ENCODE measurements at regions not wholly inside any gene's neighbourhood (a gene's known extent, or its start where the extent isn't known, plus 50 kb on each side); places are given as distances from the start of the nearest gene placed in this dataset.

- TF ChIP-seq CTCF (IDR thresholded peaks at IDR 0.05) (no peak), POLR2AphosphoS5 (IDR thresholded peaks at IDR 0.05; ENCODE audit: low read depth, low read length) (no peak), CHD2 (IDR thresholded peaks at IDR 0.05; ENCODE audit: low read length, partially characterized antibody) (no peak), MAX (IDR thresholded peaks at IDR 0.05; ENCODE audit: low read depth) (no peak), TEAD4 (IDR thresholded peaks at IDR 0.05; ENCODE audit: borderline replicate concordance, insufficient read depth) (no peak), NRF1 (IDR thresholded peaks at IDR 0.05; ENCODE audit: low read depth, low read length) (no peak), TAF1 (IDR thresholded peaks at IDR 0.05; ENCODE audit: borderline replicate concordance, low read depth, low read length) (no peak), RAD21 (IDR thresholded peaks at IDR 0.05; ENCODE audit: low read length) (no peak), SIN3A (IDR thresholded peaks at IDR 0.05; ENCODE audit: borderline replicate concordance, low read depth, low read length) (no peak), GABPA (IDR thresholded peaks at IDR 0.05; ENCODE audit: low read depth) (no peak), NFIC (IDR thresholded peaks at IDR 0.05; ENCODE audit: borderline replicate concordance) (no peak), RCOR1 (IDR thresholded peaks at IDR 0.05; ENCODE audit: low read length) (no peak), EZH2phosphoT487 (IDR thresholded peaks at IDR 0.05; ENCODE audit: borderline replicate concordance, low read depth) (no peak)
Observed at GRCh38 chr20:22984606-22985005, 50.5 kb upstream of the SSTR4 start.

Data from SK-N-SH (cell line).